HG03103 (cell line): ENCODE measurements at regions not wholly inside any gene's neighbourhood (a gene's known extent, or its start where the extent isn't known, plus 50 kb on each side); places are given as distances from the start of the nearest gene placed in this dataset.
"Not testable (repeated sequence)": the region's sequence is repeated elsewhere in the genome, so short reads cannot be mapped to it uniquely, and the experiment has no call there.

Experiments
- ATAC-seq: cut with Tn5 transposase; IDR thresholded peaks from one replicate; pipeline ENCODE4 v1.9.1; 2021; ENCODE audit warnings: low read depth; ENCODE audit not compliant: unreplicated experiment

DNA sequence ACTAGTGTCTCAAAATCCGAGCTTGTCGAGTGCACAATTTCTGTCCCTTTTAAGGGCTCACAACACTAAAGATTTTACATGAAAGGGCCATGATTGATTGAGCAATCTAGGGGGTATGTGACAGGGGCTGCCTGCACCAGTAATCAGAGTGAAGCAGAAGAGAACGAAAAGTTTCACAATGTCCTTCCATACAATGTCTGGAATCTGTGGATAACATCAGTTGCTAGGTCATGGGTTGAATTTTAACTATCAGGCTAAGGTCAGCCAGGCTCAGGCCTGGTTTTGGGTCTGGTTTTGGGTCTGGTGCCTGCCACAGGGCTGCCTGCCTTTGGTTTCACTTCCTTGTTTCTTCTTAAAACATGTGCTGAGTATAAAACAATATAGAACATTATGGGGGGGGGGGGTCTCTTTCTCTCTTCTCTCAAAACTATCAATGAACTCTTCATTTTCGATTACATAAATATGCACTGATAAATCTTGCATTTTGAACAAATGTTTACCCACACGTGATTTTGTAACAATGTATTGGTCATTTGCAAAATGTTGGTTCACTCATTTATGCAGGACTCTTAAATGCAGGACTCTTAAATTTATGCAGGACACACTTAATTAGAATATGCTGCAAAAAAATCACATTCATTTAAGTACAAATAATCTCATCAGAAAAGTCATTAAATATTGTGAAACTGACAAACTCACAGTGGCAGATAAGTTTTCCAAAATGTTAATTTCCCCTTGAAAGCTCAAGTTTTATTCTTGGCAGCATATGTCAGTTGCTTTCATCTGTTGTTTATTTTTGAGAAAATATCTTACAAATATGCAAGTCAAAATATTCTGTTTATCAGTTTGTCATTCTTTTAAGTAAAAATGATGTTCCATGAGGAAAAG is 290.5 kb upstream of the KYNU start:
- no peak for ATAC-seq

DNA sequence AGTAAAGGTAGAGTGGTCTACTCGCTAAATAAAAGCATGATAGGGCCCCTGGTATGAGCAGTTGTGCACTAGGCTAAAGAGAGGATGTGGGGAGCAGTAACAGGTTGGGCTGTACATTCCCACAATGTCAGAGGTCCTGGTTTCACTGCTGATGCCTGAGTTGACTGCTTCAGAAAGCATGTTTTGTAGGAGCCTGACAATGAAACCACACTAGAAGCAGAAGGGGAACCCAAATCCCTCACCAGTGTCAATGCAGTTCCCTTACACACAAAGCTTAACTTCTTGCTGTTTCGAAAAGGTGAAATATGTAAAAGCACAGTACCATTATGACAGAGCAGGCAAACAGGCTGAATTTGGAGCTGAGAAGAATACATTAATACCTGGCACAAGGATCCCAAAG is 291.7 kb upstream of the KYNU start:
- ATAC-seq, result peak; percentile 84

DNA sequence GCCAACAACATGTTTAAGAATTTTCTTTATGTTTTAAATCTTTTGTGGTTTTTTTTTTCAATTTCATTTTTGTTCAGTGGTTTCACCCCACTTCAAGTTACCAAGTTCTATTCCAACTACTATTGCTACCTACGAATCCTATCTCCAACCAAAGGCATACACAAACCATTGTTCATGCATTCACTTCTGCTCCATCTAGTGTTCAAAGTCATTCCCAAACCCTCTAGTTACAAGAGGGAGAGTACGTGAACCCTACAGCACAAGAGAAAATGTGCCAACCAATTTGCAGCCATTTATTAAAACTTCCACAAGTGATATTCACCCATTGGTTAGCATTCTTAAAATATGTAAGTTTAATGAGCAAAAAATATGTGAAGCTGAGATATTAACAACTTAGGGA is 295.1 kb upstream of the KYNU start:
- no peak for ATAC-seq

DNA sequence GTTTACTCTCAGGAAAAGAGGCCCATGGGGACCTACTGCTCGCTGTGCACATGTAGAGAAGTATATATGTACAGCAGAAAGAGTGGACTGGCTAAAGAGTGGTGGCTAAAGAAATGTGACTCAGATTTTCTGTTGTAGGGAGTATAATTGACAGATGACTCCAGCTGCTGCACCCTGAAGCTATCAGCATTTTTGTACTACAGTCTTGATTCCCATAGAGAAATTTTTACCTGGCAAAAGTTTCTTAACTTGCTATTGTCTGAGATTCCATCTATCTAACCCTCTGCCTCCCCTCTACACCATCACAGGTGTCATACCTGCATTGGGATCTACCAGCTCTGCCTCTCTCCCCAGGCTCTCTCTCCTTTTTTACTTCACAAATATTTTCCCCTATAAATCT is 296.0 kb upstream of the KYNU start:
- no peak for ATAC-seq

DNA sequence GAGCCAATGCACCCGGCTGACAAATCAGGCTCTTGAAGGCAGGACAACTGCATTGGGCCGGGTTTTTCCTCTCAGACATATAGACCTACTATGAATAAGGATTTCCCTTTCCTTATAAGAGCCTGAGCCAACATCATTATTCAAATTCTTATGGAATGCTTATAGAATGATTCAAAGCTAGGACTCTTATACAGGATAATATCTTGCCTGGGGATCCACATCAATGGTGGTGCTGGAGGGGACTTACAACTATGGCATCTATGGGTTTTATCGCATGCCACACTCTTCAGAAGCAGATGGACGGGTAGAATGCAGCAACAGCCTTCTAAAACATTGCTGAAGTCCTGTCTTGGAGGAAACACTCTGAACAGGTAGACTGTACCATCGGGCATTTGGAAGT is 296.8 kb upstream of the KYNU start:
- no peak for ATAC-seq

DNA sequence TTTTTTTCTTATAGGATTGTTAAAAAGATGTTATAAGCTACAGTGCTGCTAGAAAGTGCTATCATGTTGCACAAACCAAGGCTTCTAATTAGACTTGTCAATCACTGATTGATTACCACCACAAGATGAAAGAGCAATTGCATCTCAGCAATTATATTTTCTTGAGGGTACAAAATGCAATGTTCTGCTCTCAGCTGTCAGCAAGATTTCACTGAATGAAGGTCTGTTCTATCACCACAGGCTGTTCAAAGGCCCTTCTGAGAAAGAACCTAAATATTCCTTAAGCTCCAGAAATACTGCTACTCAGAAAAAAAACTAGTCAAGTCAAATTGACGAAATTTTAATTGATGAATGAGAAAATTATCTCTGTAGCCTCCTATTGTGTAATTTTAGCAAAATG is 301.9 kb upstream of the KYNU start:
- no peak for ATAC-seq

DNA sequence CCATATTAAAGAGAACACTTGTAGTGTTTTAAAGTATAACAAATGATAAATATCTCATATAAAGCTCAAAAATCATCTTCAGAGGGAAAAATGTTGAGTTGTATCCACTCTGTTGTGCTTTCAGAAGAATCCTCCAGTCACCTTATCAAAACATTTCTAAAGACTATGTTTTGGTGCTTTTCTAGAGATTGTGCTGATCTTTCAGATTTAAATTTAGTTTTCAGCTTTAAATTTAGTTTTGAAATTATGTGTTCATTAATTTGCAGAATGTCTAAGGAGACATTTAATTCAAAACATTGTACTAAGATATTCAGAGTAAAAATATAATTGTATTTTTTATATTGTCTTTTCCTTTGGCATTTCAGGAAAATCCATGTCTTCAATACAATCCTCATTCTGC is 303.1 kb upstream of the KYNU start:
- no peak for ATAC-seq

DNA sequence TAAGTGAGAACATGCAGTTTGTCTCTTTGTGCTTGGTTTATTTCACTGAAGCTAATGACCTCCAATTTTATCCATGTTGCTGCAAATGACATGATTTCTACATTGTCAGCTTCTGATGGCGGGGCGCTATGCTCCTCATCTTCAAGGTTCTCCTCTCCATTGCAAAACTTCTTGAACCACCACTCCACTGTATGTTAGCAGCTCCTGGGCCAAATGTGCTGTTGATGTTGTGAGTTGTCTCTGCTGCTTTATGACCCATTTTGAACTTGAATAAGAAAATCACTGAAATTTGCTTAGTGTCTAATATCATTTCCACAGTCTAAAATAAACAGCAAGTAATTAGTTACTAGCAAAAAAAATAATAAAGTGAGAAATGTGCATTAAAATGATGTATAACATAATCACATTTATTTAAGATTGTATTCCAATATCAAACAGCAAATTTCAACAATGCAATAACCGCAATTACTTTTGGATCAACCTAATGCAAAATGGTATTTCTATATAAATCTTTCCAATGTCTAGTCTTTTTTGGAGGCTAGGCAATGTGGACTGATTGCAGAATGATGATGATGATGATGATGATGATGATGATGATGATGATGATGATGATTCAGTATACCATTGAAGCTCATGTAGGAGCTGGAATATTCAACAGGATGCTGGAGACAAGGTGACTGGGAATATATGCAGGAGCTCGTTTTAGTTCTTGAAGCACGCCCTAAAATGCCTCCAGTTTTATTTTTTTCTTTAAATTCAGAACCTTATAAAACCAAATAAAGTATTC is 304.9 kb upstream of the KYNU start:
- no peak for ATAC-seq

DNA sequence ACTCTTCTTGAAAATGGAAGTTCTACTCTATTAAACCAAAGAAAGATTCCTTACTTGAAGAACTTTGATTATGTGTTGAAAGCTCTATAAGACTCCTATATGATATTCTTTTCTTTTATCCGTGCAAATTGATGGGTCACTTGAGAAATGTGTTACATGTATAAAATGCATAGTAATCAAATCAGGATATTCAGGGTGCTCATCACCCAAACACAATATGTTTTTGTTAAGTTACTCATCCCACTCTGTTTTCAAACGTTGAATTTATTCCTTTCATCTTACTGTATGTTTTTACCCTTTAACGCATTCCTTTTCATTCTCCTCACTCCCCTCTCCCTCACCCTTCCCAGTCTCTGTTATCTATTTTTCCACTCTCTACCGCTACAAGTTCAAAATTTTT is 305.5 kb upstream of the KYNU start:
- ATAC-seq, result no peak

DNA sequence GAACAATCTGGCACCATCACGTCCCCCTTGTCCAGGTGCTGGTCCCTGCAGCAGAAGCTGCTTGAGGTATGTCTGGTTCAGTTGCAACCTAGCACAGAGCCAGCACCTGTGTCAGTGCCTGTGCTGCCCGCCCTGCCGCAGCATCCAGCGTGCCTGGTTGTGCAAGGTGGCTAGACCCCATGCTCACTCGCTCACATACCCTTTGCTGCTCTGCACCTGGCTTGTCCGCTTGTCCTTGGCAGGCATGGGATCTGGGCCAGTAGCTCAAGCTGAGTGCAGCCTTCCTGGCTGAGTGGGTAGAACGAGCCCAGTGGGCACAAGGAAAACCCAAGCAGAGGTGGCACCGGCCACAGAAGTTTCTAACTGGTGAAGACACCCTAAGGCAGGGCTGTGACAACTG is 314.6 kb upstream of the KYNU start:
- ATAC-seq, result no peak

DNA sequence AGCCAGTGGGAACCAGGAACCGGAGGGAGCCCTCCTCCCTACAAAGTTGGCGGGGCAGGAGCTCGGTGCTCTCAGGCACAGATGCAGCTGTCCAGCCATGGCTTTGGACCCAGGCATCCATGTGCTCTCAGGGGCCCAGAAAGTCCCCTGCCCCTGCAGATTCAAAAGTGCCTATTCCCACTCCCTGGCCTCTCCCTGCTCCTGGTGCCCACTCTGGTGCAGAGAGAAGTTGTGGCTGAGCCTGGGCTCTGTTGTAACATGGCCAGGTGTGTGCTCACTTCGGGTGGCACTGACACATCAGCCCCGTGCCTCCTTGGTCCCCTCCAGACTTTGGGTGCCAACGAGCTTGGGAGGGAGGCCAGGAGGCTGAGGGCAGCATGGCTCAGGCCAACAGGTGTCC is 315.8 kb upstream of the KYNU start:
- no peak for ATAC-seq

DNA sequence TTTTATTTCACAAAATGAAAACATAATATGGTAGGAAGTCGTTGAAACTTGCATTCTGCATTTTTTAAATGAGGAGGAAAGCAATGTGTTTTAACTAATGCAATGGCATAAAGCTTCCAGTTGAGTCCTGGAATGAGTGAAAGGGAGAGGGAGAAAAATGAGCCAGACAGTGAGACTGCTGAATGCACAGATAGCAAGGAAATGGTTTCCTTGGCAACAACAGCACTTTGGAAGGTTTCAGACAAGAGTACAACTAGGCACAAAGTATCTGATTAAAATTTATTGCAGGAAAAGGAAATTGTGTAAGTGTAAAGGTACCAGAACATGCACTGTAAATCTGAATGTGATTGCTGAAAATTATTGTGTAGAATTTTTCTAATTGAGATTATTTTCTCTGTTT is 320.1 kb upstream of the KYNU start:
- ATAC-seq, result no peak

DNA sequence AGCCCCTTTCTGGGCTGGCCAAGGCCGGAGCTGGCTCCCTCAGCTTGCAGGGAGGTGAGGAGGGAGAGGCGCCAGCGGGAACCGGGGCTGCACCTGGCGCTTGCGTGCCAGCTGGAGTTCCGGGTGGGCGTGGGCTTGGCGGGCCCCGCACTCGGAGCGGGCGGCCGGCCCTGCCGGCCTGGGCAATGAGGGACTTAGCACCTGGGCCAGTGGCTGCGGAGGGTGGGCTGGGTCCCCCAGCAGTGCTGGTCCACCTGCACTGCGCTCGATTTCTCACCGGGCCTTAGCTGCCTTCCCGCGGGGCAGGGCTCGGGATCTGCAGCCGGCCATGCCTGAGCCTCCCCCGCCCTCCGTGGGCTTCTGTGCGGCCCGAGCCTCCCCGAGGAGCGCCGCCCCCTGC is 331.5 kb upstream of the KYNU start:
- ATAC-seq, result not testable (repeated sequence)

DNA sequence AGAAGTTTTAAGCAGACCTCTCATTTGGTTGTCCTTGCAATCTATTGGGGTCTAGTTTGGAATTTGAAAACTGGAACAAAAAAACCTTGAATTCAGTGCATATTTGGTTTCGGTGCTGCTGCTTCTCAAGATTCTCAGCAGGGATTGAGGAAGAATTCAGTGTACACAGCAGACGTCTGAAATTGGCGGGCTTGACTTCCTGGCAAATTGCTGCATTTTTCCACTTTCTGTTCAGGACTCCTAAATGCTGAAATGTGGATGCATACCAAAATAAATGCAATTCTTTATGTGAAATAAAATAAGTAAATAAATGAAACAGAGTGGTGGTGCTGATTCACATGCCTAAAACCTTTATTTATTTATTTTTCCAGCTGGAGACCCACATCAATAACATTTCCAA is 332.4 kb upstream of the KYNU start:
- no peak for ATAC-seq

DNA sequence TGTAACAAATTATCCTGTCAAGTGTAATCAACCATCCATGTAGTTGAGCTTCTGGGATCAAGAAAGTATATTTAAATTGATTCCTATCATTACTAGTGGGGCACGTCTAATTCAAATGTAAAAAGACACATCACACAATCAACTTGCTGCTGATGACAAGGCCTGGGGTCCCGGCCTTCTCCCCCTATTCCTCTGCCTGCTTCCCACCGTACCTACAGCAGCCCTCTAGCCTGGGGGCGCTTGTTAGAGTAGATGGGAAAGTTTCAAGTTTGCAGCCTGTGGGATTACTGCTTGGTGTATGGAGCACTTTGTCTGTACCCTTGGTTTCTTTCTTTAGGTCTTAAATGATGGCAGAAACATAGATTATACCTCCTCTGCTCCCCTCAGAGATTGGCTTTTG is 333.3 kb upstream of the KYNU start:
- no peak for ATAC-seq

DNA sequence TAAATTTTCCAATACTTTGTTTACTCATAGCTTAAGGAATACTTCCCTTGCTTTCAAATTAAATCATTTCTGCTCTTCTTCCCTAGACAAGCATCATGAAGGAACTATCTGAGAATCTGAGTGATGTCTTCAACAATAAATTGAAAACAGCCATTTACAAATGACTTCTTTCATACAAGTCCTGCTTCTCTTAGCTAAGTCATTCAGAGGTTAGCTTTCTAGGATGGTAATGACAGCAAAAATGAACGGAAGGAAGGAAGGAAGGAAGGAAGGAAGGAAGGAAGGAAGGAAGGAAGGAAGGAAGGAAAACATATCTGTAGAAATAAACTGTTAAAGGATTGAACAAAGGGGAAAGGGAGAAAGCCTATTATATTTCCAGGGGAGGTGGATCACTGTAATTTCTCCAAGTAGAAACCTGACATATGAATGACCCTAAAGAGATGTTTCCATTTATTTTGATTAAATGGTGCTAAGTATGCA is 335.0 kb upstream of the KYNU start:
- ATAC-seq, result no peak

DNA sequence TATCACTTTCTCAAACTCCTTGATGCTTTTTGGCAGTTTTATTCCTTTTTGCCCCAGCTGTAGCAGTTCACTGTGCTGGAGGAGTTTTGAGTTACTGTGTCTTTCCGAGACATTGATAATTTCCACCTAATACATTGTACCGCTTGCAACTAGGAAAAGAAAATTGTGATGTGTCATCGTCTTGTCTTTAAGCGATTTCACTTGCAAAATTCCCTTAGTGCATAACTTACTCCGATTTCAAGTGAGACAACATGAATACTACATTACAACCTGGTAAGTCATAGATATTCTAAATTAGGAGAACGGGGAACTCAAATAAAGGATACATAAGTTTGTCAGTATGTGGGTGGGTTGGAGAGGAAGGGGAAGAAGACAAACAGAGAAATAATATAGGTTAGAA is 340.5 kb upstream of the KYNU start:
- ATAC-seq, result no peak

DNA sequence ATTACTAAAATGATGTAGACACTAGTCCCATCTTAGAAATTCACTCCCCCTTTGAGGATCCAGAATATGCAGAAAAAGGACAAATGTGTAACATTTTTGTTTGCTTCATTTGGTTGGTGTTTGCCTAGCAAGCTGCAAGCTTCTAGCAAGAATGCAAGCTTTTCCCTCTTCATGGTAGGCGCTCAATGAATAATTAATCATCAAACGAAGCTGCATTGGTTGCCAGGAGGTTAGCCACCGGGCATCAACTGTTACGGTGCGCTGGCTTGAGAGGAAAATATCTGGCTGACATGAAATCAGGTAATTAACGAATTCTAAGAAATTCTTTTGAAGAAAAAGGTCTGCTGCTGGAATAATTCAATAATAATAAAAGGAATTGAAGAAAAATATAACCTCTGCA is 341.0 kb upstream of the KYNU start:
- no peak for ATAC-seq

DNA sequence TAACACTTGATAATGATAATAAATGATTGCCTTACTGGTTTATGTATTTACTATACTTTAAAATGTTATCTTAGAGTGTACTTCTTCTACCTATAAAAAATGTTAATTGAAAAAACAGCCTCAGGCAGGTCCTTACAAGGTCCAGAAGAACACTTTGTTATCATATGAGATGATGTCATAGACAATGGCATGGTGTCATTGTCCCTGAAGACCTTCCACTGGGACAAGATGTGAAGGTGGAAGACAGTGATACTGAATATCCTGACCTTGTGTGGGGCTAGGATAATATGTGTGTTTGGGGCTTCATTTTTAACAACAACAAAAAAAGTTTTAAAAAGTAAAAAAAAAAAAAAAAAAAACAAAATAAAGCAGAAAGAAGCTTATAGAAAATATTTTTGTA is 342.2 kb upstream of the KYNU start:
- no peak for ATAC-seq

DNA sequence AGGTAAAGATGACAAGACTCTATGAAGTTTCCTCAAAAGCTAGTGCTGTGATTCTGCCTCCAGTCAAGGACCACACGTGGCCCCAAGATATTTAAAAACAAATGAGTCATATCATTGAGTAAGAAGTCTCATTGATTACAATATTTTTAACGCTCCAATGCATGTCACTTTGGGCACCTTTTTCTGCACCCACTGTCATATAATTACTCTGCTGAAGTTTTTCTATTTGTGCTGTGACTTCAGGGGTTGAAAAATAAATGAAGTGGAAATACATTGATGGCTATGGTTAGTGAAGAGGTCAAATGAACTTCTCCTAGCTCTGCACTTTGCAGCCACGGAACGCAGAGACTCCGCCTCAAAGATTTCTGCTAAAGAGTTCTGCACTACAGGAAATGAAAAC is 344.3 kb upstream of the KYNU start:
- ATAC-seq, result no peak

DNA sequence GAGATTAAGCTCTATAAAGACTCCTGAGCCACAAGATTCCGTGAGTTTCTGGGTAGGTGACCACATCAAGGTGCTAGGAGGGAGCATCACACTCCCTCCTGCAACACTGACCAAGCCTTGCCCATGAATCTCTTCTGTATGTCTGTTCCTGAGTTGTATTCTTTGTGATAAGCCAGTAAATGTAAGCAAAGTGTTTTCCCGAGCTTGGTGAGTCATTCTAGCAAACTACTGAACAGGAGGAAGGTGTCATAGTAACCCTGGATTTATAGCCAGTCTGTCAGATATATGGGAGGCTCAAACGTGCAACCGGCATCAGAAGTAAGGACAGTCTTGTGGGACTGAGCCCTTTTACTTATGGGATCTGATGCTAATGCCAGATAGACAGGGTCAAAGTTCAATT is 346.1 kb upstream of the KYNU start:
- ATAC-seq, result no peak

DNA sequence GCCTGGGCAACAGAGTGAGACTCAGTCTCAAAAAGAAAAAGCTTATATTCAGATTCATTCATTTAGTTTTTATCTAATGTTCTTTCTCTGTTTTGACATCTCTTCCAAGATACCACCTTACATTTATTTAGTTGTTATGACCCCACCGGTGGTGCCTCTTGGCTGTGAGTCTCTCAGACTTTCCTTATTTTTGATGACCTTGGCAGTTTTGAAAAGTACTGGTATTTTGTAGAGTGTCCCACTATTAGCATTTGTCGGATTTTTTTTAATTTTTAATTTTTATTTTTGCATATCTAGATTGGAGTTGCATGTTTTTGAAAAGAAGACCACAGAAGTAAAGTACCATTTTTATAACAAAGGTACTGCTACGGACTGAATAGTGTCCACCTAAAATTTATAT is 351.7 kb upstream of the KYNU start:
- no peak for ATAC-seq
